ENCODE measurements at regions not wholly inside any gene's neighbourhood (a gene's known extent, or its start where the extent isn't known, plus 50 kb on each side); places are given as distances from the start of the nearest gene placed in this dataset.
"Not testable (repeated sequence)": the region's sequence is repeated elsewhere in the genome, so short reads cannot be mapped to it uniquely, and the experiment has no call there.

GRCh38 chr4:187088070-187088799 is 364.6 kb upstream of the FAT1 start:
- Histone ChIP-seq H3K27me3 (no peaks in the 10 kb centered on the region), H3K4me1 (ENCODE audit: control insufficient read depth in 1 of 2, insufficient read depth in 1 of 2, low read depth in 1 of 2, low read length in 1 of 2) (no peaks in the 10 kb centered on the region), H3K36me3 (no peaks in the 10 kb centered on the region), H3K4me3 (ENCODE audit: low read depth in 1 of 2, low read length in 1 of 2) (no peak overlapping the region), H3K27ac (no peak overlapping the region), H3K9me3 (no peaks in the 10 kb centered on the region)
- TF ChIP-seq CTCF (IDR thresholded peaks at IDR 0.05): no peak

- Histone ChIP-seq H3K4me3 (ENCODE audit: low read depth in 1 of 2, low read length in 1 of 2) (no peak overlapping the region), H3K36me3 (no peaks in the 10 kb centered on the region), H3K27me3 (no peaks in the 10 kb centered on the region), H3K9me3 (no peaks in the 10 kb centered on the region), H3K27ac (no peak overlapping the region), H3K4me1 (ENCODE audit: control insufficient read depth in 1 of 2, insufficient read depth in 1 of 2, low read depth in 1 of 2, low read length in 1 of 2) (no peaks in the 10 kb centered on the region)
- no peak for TF ChIP-seq CTCF (IDR thresholded peaks at IDR 0.05)
Measured at GRCh38 chr4:187090401-187090800, 366.7 kb upstream of the FAT1 start.

GRCh38 chr4:187090832-187091231 is 367.2 kb upstream of the FAT1 start:
- not testable (repeated sequence) for H3K27ac ChIP-seq; H3K4me1 ChIP-seq (ENCODE audit: control insufficient read depth in 1 of 2, insufficient read depth in 1 of 2, low read depth in 1 of 2, low read length in 1 of 2); H3K9me3 ChIP-seq; H3K27me3 ChIP-seq; H3K4me3 ChIP-seq (ENCODE audit: low read depth in 1 of 2, low read length in 1 of 2); H3K36me3 ChIP-seq

- H3K9me3 ChIP-seq: no peaks in the 10 kb centered on the region
- no peak overlapping the region for H3K27ac ChIP-seq
- no peak overlapping the region for H3K4me3 ChIP-seq (ENCODE audit: low read depth in 1 of 2, low read length in 1 of 2)
- H3K27me3 ChIP-seq: no peaks in the 10 kb centered on the region
- TF ChIP-seq CTCF (IDR thresholded peaks at IDR 0.05): no peak
- H3K36me3 ChIP-seq: no peaks in the 10 kb centered on the region
- no peaks in the 10 kb centered on the region for H3K4me1 ChIP-seq (ENCODE audit: control insufficient read depth in 1 of 2, insufficient read depth in 1 of 2, low read depth in 1 of 2, low read length in 1 of 2)
Measured at GRCh38 chr4:187094144-187094543, 370.5 kb upstream of the FAT1 start.

- H3K4me3 ChIP-seq (ENCODE audit: low read depth in 1 of 2, low read length in 1 of 2): no peak overlapping the region
Measured at GRCh38 chr4:187098429-187098828, 374.8 kb upstream of the FAT1 start.

More at GRCh38 chr4:187098429-187098828, 374.8 kb upstream of the FAT1 start:
- H3K36me3 ChIP-seq: no peaks in the 10 kb centered on the region
- H3K4me1 ChIP-seq (ENCODE audit: control insufficient read depth in 1 of 2, insufficient read depth in 1 of 2, low read depth in 1 of 2, low read length in 1 of 2): no peaks in the 10 kb centered on the region
- H3K27ac ChIP-seq: no peak overlapping the region
- no peak for TF ChIP-seq CTCF (IDR thresholded peaks at IDR 0.05)
- H3K27me3 ChIP-seq: no peaks in the 10 kb centered on the region
- no peaks in the 10 kb centered on the region for H3K9me3 ChIP-seq

Measured in neutrophil (primary cell).